NCI-H345 treated with DMSO at 0.1 percent for 48 hours (cell line): ENCODE measurements at regions not wholly inside any gene's neighbourhood (a gene's known extent, or its start where the extent isn't known, plus 50 kb on each side); places are given as distances from the start of the nearest gene placed in this dataset.
A peak's percentile ranks its signal among the peaks of the same experiment; 100 is the strongest.

ENCODE experiments used
- DNase-seq: peaks from one replicate; lab custom pipeline; 2025; ENCODE audit not compliant: unreplicated experiment; lab: John Stamatoyannopoulos, UW

DNA sequence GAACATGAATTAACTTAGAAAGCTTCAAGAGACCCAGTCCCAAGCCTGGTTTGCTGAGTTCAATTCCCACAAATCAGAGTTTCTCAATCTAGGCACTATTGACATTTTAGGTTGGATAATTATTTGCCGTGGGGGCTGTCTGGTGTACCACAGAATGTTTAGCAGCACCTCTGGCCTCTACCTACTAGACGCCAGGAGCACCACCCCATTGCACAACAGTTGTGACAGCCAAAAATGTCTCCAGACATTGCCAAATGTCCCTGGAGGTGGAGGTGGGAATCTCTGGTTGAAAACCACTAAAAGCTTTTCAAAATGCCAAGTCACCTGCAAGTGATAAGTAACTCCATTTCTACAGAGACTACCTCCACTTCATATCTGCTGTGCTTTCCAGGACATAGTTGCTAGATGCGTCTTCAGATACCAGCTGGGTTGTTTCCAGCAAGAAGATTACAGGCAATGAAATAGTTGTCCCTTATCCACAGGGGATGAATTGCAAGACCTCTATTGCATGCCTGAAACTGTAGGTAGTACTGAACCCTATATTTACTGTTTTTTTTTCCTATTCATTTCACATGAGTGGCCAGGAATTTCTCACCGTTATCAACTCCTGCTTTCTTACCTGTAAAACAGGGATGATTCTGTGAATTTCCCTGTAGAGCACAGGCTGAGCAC lies 554.3 kb downstream of the ZEB2 start:
- DNase-seq: no peak

- DNase-seq: no peak
These were observed 555.0 kb downstream of the ZEB2 start for GRCh38 chr2:143964891-143965290.

- DNase-seq: no peak
These were observed 559.7 kb downstream of the ZEB2 start for GRCh38 chr2:143960177-143960576.

- DNase-seq: no peak
These were observed 562.6 kb downstream of the ZEB2 start for GRCh38 chr2:143957321-143957720.

DNA sequence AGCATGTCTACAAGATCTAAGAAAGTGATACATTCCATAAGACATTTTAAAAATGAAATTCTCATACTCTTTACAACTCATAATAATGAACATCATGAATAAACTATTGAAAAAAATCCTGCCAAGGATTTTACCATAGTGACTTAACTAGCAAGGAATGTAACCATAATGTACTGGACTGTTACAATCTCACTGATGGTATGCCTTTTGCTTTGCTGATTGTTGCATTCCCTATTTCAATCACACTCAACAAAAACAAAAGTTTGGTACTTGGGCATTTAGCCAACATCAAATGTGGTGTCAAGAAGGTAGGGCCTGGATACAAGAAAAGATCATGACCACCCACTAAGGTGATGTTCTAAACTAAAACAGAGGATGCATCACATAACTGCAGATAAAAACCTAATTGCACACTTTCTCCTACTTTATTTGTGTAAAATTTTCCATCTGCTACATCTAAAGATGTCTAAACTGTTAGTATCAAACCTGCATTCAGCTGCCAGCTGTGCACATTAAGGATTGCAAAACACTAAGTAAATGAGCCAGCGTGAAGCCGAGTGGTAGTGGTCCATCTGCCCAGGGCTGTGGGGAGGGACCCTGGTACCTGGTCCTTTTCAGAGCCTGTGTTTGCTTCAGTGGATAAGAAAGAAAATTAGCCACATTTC lies 564.4 kb downstream of the ZEB2 start:
- DNase-seq: no peak

DNA sequence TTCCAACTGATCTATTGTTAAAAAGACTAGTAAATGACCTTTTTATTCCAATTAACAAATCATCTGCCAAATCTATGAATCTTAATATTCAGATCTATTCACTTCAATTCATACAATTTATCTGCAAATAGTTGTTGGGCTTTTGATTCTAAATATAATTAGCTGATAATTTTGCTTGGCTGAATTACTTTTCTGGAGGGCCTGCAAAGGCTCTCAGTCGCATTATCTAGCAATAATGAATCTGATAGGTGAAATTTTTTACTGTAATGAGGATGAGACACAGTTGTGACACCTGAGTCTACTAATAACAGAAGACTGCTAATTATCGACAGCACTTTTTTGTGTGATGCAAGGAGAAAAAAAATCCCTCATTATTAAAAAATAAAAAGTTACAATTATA lies 565.1 kb downstream of the ZEB2 start:
- DNase-seq: no peak

DNA sequence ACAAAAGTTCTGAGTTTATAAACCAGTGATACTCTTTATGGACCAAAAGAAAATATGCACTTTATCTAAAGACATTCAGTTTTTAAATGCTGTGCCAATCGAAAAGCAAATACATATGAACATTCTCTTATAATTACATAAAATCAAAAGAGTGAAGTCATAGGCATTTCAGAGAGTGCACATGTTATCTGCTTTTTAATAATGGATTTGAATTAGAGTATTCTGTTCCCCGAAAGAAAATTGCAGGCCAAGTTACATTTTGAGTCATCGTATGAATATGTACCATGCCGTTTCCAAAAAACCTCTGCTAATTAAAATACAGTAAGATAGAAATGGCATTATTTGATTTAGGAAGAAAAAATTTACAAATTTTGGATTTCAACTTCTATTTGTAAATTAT lies 565.7 kb downstream of the ZEB2 start:
- no peak for DNase-seq

DNA sequence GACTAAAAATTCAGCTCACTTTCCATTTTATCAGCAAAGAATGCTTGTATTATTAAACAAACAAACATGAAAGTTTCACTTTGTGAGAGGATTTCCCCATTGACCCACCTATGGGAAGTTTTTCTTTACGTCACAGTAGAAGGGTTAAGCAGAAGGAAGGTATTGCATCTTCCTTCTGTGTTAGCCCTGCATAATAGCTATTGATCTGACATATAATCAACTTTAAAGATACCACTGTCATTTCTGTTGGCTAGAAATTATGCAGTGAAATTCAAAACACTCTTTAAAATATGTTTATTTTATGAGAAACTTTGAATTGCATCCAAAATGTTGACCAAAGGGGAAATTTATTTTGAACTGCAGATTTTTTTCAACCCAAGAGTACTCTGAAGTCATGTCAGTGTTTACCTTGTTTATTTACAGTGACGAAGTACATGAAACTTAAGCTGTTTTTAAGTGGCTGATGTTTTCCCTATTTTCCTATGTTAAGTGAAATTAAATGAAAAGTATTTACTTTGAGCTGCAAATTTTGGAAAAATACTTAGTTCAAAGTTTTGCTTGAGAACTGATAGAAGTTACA lies 566.4 kb downstream of the ZEB2 start:
- no peak for DNase-seq

DNA sequence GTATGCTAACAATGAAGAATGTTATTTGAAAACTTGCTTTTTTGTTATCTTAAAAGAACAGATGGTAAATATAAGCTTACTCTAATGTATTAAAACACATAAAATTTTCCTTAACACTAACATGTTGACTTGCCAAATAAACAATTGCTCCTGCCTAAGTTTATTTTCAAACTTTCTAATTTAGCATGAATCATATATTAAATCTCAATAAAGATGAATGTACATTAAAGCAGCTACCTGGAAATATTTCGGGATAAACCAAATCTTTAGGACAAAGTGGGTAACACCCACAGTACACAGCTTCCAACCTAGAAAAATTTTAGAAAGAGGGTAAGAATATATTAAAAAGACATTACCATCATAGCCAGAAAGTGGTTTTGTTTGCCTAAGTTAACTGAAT lies 567.4 kb downstream of the ZEB2 start:
- DNase-seq: no peak

- DNase-seq: no peak
These were observed 569.2 kb downstream of the ZEB2 start for GRCh38 chr2:143950704-143951103.

DNA sequence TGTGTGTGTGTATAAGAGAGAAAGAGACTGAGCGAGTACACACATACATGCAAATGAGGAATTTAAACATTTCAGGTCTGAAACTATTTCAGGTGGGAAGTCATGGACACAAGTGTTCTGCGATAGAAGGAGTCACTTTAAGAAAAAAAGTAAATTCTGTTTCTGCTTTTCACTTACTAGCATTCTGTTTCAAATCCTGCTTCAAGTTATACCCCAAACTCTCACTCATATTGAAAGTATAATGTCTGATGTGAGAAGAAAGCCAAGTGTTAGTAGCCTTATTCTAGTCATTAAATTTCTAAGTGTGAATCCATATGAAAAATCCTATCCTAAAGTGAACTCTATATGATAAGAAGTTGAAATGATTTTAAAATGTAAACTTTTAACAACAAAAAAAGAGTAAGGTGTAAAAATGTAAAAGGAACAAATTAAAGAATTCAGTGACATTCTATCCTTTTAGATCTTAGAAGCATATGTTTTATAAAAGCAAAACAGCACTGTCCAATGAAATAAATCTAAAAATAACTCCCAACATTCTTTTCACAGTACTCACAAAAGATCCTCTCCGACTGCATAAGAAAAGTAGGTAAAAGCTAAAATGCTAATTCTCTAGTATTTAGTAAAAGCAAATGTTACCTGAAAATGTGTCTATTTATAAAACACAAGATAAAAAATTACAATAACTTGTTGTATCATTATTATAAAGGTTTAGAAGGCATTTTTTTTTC lies 570.6 kb downstream of the ZEB2 start:
- DNase-seq: no peak

DNA sequence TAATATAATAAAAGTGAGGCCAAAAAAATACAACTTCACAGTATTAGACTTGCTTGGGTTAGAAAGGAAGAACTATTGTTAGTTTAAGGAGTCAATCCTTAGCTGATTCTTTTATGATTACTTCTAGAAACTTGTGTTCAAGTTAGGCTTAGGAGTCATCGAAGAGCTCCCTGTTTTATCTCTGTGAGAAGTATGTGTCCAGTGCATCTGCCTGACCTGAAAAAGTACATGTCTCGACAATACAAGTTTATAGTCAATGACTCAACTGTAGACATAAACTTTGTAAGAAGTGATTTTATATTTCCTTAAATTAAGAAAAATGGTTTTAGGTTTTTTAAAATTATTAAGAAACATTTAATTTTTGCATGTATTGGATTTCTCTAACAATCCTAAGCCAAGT lies 571.2 kb downstream of the ZEB2 start:
- no peak for DNase-seq

DNA sequence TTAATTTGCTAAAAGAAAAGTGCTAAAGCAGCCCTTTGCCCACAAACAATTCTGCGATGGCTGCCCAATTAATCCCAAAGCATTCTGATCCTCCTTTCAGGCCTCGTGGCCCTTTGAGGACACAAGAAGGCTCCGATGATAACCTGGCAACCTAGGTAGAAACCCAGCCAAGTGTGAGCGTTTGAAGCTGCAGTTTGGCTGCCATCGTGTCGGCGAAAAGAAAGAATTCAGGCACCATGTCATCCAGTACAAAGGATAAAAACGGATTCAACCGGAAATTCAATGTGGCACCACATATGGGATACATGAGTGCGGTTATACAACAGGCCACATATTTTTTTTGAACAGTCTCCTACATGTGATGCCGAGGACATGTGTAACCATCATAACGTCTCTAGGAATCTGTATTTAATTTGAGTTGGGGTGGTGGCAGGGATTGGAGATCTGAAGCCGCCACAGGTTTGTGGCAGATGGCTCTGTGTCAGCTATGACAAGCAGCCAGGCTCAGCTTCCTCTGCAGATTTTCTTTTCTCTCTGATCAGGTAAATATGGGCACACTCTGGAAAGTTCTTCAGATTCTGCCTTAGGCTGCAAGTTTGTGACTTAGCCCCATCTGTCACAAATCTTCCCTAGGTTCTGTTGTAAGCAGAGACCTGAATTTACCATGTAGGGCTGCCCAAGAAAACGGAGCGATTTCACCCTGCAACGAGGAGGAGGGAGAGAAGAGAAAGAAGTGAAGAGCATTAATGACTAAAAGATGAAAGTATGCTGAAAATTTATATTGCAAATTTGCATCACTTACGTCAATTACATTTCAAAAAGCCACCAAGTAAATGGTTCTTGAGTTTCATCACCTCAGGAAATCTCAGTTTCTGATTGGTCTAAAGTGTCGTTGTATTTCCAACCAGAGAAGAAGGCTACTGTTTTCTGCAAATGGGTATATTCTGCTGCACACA lies 573.2 kb downstream of the ZEB2 start:
- peak; percentile 100 for DNase-seq

GRCh38 chr2:143942486-143942885 lies 577.4 kb downstream of the ZEB2 start:
- no peak for DNase-seq

DNA sequence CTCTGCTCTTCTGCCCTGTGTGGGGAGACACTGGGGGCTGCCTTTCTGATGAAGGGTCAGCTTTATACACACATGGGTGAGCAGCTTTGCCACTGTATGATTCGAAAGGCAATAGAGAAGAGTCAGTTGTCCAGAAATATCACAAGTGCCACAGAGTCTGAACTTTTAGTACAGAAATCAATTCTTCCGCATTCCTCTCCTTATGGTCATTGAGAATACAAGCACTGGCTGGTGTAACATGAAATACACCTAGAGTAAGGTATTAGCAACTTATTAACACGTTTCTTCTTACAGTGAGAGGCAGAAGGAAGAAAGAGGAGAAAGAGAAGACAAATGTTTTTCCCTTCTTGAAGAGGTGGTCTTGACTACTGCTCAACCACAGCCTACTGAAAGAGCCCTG lies 579.2 kb downstream of the ZEB2 start:
- DNase-seq: no peak

- no peak for DNase-seq
These were observed 580.1 kb downstream of the ZEB2 start for GRCh38 chr2:143939626-143940330.

- peak; percentile 50 for DNase-seq
These were observed 582.1 kb downstream of the ZEB2 start for GRCh38 chr2:143937723-143938350.

- DNase-seq: peak; percentile 50
These were observed 582.8 kb downstream of the ZEB2 start for GRCh38 chr2:143936848-143937722.

DNA sequence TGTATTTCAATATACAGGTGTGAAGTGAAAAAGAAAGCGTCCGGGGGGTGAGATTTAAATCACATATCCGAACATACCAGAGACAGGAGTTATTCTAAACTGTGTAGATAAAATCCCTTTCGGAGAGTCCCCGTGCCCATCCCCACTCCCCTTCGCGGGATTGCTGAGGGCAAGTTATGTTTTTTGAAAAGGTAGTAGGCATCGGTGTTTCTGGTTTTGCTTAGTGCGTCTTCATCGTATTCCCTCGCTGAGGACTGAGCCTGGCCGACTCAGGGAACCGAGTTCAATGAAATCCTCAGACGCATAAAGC lies 583.4 kb downstream of the ZEB2 start:
- peak; percentile 74 for DNase-seq
